IMR-90 (cell line): ENCODE measurements at regions not wholly inside any gene's neighbourhood (a gene's known extent, or its start where the extent isn't known, plus 50 kb on each side); places are given as distances from the start of the nearest gene placed in this dataset.

Experiments used
- ATAC-seq: fragments of 200-7000 bp; cut with Tn5 transposase; 2 replicates; pipeline ENCODE4 v1.9.1; 2020; ENCODE audit warnings: low read depth, mild to moderate bottlenecking, moderate library complexity
- BruUV-seq: library from RNA; stranded (reverse); fragments of 400-500 nt; replicated peaks from 2 replicates; lab custom pipeline; 2021; lab: Mats Ljungman, UMichigan
- CTCF ChIA-PET: fragments of 300-600 bp; formaldehyde crosslinking; extraction: SDS; loops from one replicate; lab custom pipeline; 2021; ENCODE audit warnings: antibody characterized with exemption; lab: Yijun Ruan, JAX
- POLR2A ChIA-PET: fragments of 300-600 bp; sonication (Branson Sonifier 250); formaldehyde crosslinking; loops from one replicate; lab custom pipeline; 2022; ENCODE audit warnings: antibody characterized with exemption; ENCODE audit not compliant: unreplicated experiment; lab: Charles Lee
- DNase-seq: peaks from one replicate; pipeline ENCODE4 v3.0.0; 2013
- H2AFZ ChIP-seq: replicated peaks from 2 replicates; pipeline ENCODE3; 2013; ENCODE audit warnings: low read length, mild to moderate bottlenecking; ENCODE audit not compliant: poor library complexity
- H2AK5ac ChIP-seq: 2 replicates; pipeline ENCODE4 v1.6.1; 2013; ENCODE audit warnings: low read depth, low read length, inconsistent platforms
- H2AK9ac ChIP-seq: replicated peaks from 2 replicates; pipeline ENCODE3; 2013; ENCODE audit warnings: mild to moderate bottlenecking, low read depth, low read length, moderate library complexity; ENCODE audit not compliant: poor library complexity
- H2BK120ac ChIP-seq: 2 replicates; pipeline ENCODE4 v1.6.1; 2013; ENCODE audit warnings: low read depth, low read length, inconsistent platforms
- H2BK15ac ChIP-seq: 3 replicates; pipeline ENCODE4 v1.6.1; 2013; ENCODE audit warnings: low read depth, low read length, inconsistent platforms
- H2BK20ac ChIP-seq: 2 replicates; pipeline ENCODE4 v1.6.1; 2013; ENCODE audit warnings: low read depth, mild to moderate bottlenecking, inconsistent platforms, low read length, moderate library complexity
- H2BK5ac ChIP-seq: 2 replicates; pipeline ENCODE4 v1.6.1; 2013; ENCODE audit warnings: mild to moderate bottlenecking, low read depth, low read length, inconsistent platforms; ENCODE audit not compliant: poor library complexity, severe bottlenecking
- H3K14ac ChIP-seq: replicated peaks from 2 replicates; pipeline ENCODE4 v1.6.1; 2013; ENCODE audit warnings: low read depth, low read length, inconsistent platforms
- H3K18ac ChIP-seq: 2 replicates; pipeline ENCODE4 v1.6.1; 2013; ENCODE audit warnings: low read depth, low read length, control low read depth
- H3K23ac ChIP-seq: 2 replicates; pipeline ENCODE4 v1.6.1; 2013; ENCODE audit warnings: low read depth, low read length, inconsistent platforms
- H3K27ac ChIP-seq: 2 replicates; pipeline ENCODE4 v1.5.1; 2013; ENCODE audit warnings: mild to moderate bottlenecking, control low read depth, low read length; ENCODE audit not compliant: insufficient read depth
- H3K27me3 ChIP-seq: 2 replicates; pipeline ENCODE4 v1.6.1; 2013; ENCODE audit warnings: low read length; ENCODE audit not compliant: control insufficient read depth, insufficient read depth
- H3K36me3 ChIP-seq: 2 replicates; pipeline ENCODE4 v1.6.1; 2013; ENCODE audit warnings: low read length, mixed read lengths; ENCODE audit not compliant: control insufficient read depth, insufficient read depth
- H3K4ac ChIP-seq: 2 replicates; pipeline ENCODE4 v1.6.1; 2013; ENCODE audit warnings: low read depth, low read length, inconsistent platforms
- H3K4me1 ChIP-seq: 2 replicates; pipeline ENCODE4 v1.6.1; 2013; ENCODE audit warnings: low read length, mixed read lengths; ENCODE audit not compliant: control insufficient read depth, insufficient read depth
- H3K4me2 ChIP-seq: 2 replicates; pipeline ENCODE4 v1.6.1; 2013; ENCODE audit warnings: low read depth, mild to moderate bottlenecking, control low read depth, low read length, moderate library complexity
- H3K4me3 ChIP-seq: 2 replicates; pipeline ENCODE4 v1.5.1; 2013; ENCODE audit warnings: low read depth, mild to moderate bottlenecking, control low read depth, low read length, moderate library complexity; ENCODE audit not compliant: insufficient read depth
- H3K56ac ChIP-seq: 2 replicates; pipeline ENCODE4 v1.6.1; 2013; ENCODE audit warnings: low read length, inconsistent platforms; ENCODE audit not compliant: insufficient read depth; ENCODE audit errors: extremely low read depth
- H3K79me1 ChIP-seq, 2 experiments: 2 replicates each; pipeline ENCODE4 v1.6.1; 2013; ENCODE audit warnings: low read length in 2 of 2, inconsistent platforms in 1 of 2, low read depth in 1 of 2
- H3K9ac ChIP-seq: 2 replicates; pipeline ENCODE4 v1.6.1; 2013; ENCODE audit warnings: low read depth, low read length, control low read depth
- H3K9me1 ChIP-seq: 2 replicates; pipeline ENCODE4 v1.6.1; 2013; ENCODE audit warnings: low read length, inconsistent platforms; ENCODE audit not compliant: insufficient read depth
- H3K9me3 ChIP-seq: 2 replicates; pipeline ENCODE4 v1.6.1; 2013; ENCODE audit warnings: low read length; ENCODE audit not compliant: control insufficient read depth, insufficient read depth
- H4K20me1 ChIP-seq: 2 replicates; pipeline ENCODE4 v1.6.1; 2013; ENCODE audit warnings: low read length, inconsistent platforms; ENCODE audit not compliant: insufficient read depth
- H4K5ac ChIP-seq: 2 replicates; pipeline ENCODE4 v1.6.1; 2013; ENCODE audit warnings: mild to moderate bottlenecking, low read depth, low read length, control low read depth
- H4K8ac ChIP-seq, 2 experiments: 2 replicates each; pipeline ENCODE4 v1.6.1; 2013; ENCODE audit warnings: low read depth in 2 of 2, low read length in 2 of 2, control low read depth in 1 of 2, inconsistent platforms in 1 of 2
- H4K91ac ChIP-seq: 2 replicates; pipeline ENCODE4 v1.6.1; 2013; ENCODE audit warnings: low read depth, low read length, inconsistent platforms; ENCODE audit not compliant: insufficient read depth
- BHLHE40 ChIP-seq: fragments of 150-350 bp; IDR thresholded peaks from 2 replicates; pipeline ENCODE4 v1.6.1; 2016; ENCODE audit warnings: mild to moderate bottlenecking, low read depth, low read length
- CEBPB ChIP-seq: IDR thresholded peaks from 2 replicates; pipeline ENCODE4 v1.6.1; 2012; ENCODE audit warnings: low read depth, low read length, improper control_type of control experiment
- CHD1 ChIP-seq: IDR thresholded peaks from 2 replicates; pipeline ENCODE4 v1.6.1; 2012; ENCODE audit warnings: low read depth, low read length, improper control_type of control experiment
- CTCF ChIP-seq: conservative IDR thresholded peaks from 2 replicates; pipeline ENCODE4 v1.5.1; 2012; ENCODE audit warnings: mild to moderate bottlenecking, low read depth, low read length, improper control_type of control experiment
- ELK1 ChIP-seq: fragments of 150-350 bp; IDR thresholded peaks from 2 replicates; pipeline ENCODE4 v1.6.1; 2016; ENCODE audit warnings: low read depth, mild to moderate bottlenecking, low read length, moderate library complexity, borderline replicate concordance
- FOS ChIP-seq: fragments of 150-350 bp; IDR thresholded peaks from 2 replicates; pipeline ENCODE4 v1.6.1; 2016; ENCODE audit warnings: low read depth, low read length
- MAFK ChIP-seq: IDR thresholded peaks from 2 replicates; pipeline ENCODE4 v1.6.1; 2012; ENCODE audit warnings: low read depth, low read length, improper control_type of control experiment
- MAZ ChIP-seq: IDR thresholded peaks from 2 replicates; pipeline ENCODE4 v1.6.1; 2012; ENCODE audit warnings: low read depth, mild to moderate bottlenecking, low read length, improper control_type of control experiment, moderate library complexity, borderline replicate concordance
- MXI1 ChIP-seq: IDR thresholded peaks from 2 replicates; pipeline ENCODE4 v1.6.1; 2012; ENCODE audit warnings: low read depth, mild to moderate bottlenecking, low read length, moderate library complexity, borderline replicate concordance
- NFE2L2 ChIP-seq: fragments of 150-350 bp; IDR thresholded peaks from 2 replicates; pipeline ENCODE4 v1.6.1; 2016; ENCODE audit warnings: low read depth, mild to moderate bottlenecking, low read length
- POLR2A ChIP-seq: IDR thresholded peaks from 2 replicates; pipeline ENCODE4 v1.6.1; 2012; ENCODE audit warnings: mild to moderate bottlenecking, low read depth, low read length
- RAD21 ChIP-seq: IDR thresholded peaks from 2 replicates; pipeline ENCODE4 v1.6.1; 2012; ENCODE audit warnings: low read length, improper control_type of control experiment
- RCOR1 ChIP-seq: IDR thresholded peaks from 2 replicates; pipeline ENCODE4 v1.6.1; 2012; ENCODE audit warnings: mild to moderate bottlenecking, low read length, improper control_type of control experiment; ENCODE audit not compliant: insufficient replicate concordance
- RFX5 ChIP-seq: IDR thresholded peaks from 2 replicates; pipeline ENCODE4 v1.8.0; 2012; ENCODE audit warnings: low read depth, mild to moderate bottlenecking, low read length, moderate library complexity
- SMC3 ChIP-seq: fragments of 150-350 bp; IDR thresholded peaks from 2 replicates; pipeline ENCODE4 v1.6.1; 2016; ENCODE audit warnings: low read depth, mild to moderate bottlenecking, antibody characterized with exemption, low read length, moderate library complexity
- WGBS, 2 experiments: methylation state at CpG; one replicate each; pipeline versions ENCODE4 v1.1.5 to v1.1.7; 2013; ENCODE audit warnings: missing lambda C conversion rate in 2 of 2; ENCODE audit not compliant: insufficient read length in 1 of 2; ENCODE audit errors: extremely low coverage in 2 of 2; 5-methylcytosine and 5-hydroxymethylcytosine counted together
- dilution Hi-C: fragments of 300-500 bp; cut with HindIII; formaldehyde crosslinking; loops from one replicate; pipeline ENCODE4 v1.14.3; 2018; ENCODE audit warnings: low sequenced_read_pairs; ENCODE audit not compliant: unreplicated experiment
- in situ Hi-C: fragments of 300-500 bp; cut with MboI; formaldehyde crosslinking; loops from 3 replicates; pipeline ENCODE4 v1.14.3; 2019; ENCODE audit warnings: low sequenced_read_pairs, inconsistent platforms, mixed read lengths
- intact Hi-C: fragments of 100-400 bp; cut with micrococcal nuclease; formaldehyde crosslinking; loops from 2 replicates; pipeline ENCODE4 v1.10.0; 2022
- TF ChIP-seq, protein P1 (sequence below): fragments of 150-350 bp; IDR thresholded peaks from 2 replicates; pipeline ENCODE4 v1.6.1; 2017; ENCODE audit warnings: mild to moderate bottlenecking, antibody characterized with exemption, low read length, low read depth

GRCh38 chr5:96173366-96173765, 211.7 kb upstream of the ELL2 start:
- no TSS peak for BruUV-seq

More at GRCh38 chr5:96173366-96173765, 211.7 kb upstream of the ELL2 start:
- Histone ChIP-seq H3K9ac (no peak overlapping the region), H4K5ac (no peak overlapping the region), H4K91ac (no peak overlapping the region), H3K56ac (no peak overlapping the region), H3K36me3 (no peaks in the 10 kb centered on the region), H2BK5ac (peak overlapping the region; percentile 94), H2BK120ac (no peak overlapping the region), H3K23ac (no peak overlapping the region), H3K14ac (no peak overlapping the region), H3K4ac (no peak overlapping the region), H3K4me3 (no peak overlapping the region), H2AK9ac (no peak overlapping the region), H3K18ac (peak overlapping the region; percentile 93), H4K20me1 (no peaks in the 10 kb centered on the region), H3K4me2 (no peak overlapping the region), H3K4me1 (peaks cover 20% of the 10 kb centered on the region), H3K27me3 (no peaks in the 10 kb centered on the region), H4K8ac (peak overlapping the region in 1 of 2 experiments; percentile 86; a peak in 2 of 4 replicates), H2AFZ (no peak overlapping the region), H3K9me3 (no peaks in the 10 kb centered on the region), H3K27ac (no peak overlapping the region; the same call in 1 of the 2 replicates), H2BK15ac (peak overlapping the region; percentile 89; the same call in 1 of the 3 replicates), H3K9me1 (peaks cover 4% of the 10 kb centered on the region), H3K79me1 (0 out of 4 replicates have a peak, but pooled peaks cover 0 to 3% of the 10 kb centered on the region in 2 experiments), H2BK20ac (no peak overlapping the region; the same call in 1 of the 2 replicates), H2AK5ac (no peak overlapping the region)
- POLR2A ChIA-PET = no interaction called here
- intact Hi-C loops = loop anchor here (10.0 kb wide), 3 partner anchors 81 to 161 kb away; no protein-coding TSS in a partner anchor
- ATAC-seq (no peak; the same call in 1 of the 2 replicates), DNase-seq (no peak)
- dilution Hi-C loops = no loop called here
- WGBS, 2 experiments = no CpG with 5 or more reads among the region's 1 CpG
- in situ Hi-C loops = no loop called here
- TF ChIP-seq RAD21 = no peak
- TF ChIP-seq CHD1 = no peak
- TF ChIP-seq, protein P1, sequence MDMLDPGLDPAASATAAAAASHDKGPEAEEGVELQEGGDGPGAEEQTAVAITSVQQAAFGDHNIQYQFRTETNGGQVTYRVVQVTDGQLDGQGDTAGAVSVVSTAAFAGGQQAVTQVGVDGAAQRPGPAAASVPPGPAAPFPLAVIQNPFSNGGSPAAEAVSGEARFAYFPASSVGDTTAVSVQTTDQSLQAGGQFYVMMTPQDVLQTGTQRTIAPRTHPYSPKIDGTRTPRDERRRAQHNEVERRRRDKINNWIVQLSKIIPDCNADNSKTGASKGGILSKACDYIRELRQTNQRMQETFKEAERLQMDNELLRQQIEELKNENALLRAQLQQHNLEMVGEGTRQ = no peak
- no peak for TF ChIP-seq FOS
- no peak for TF ChIP-seq RFX5
- no peak for TF ChIP-seq MAZ
- TF ChIP-seq NFE2L2 = no peak
- no peak for TF ChIP-seq POLR2A
- TF ChIP-seq CTCF = no peak
- no peak for TF ChIP-seq BHLHE40
- no peak for TF ChIP-seq MAFK
- no peak for TF ChIP-seq CEBPB
- no peak for TF ChIP-seq SMC3
- TF ChIP-seq ELK1 = no peak
- TF ChIP-seq MXI1 = no peak
- no peak for TF ChIP-seq RCOR1
- CTCF ChIA-PET = no interaction called here
